ENCODE measurements at regions not wholly inside any gene's neighbourhood (a gene's known extent, or its start where the extent isn't known, plus 50 kb on each side); places are given as distances from the start of the nearest gene placed in this dataset.
"Not testable (repeated sequence)": the region's sequence is repeated elsewhere in the genome, so short reads cannot be mapped to it uniquely, and the experiment has no call there.

- no peaks in the 10 kb centered on the region for H3K9me3 Mint-ChIP-seq
- no peaks in the 10 kb centered on the region for H3K4me1 Mint-ChIP-seq (ENCODE audit: low read depth)
- no peak overlapping the region for H3K4me3 Mint-ChIP-seq
- peaks cover 37% of the 10 kb centered on the region for H3K27me3 Mint-ChIP-seq (ENCODE audit: low read depth)
- no peak overlapping the region for H3K27ac Mint-ChIP-seq
- H3K36me3 Mint-ChIP-seq (ENCODE audit: low read depth): no peaks in the 10 kb centered on the region
Observed at GRCh38 chr3:130800829-130801228, 54.2 kb upstream of the PIK3R4 start.

- Mint-ChIP-seq H3K9me3 (no peaks in the 10 kb centered on the region), H3K27ac (no peak overlapping the region), H3K36me3 (ENCODE audit: low read depth) (no peaks in the 10 kb centered on the region), H3K4me1 (ENCODE audit: low read depth) (no peaks in the 10 kb centered on the region), H3K4me3 (no peak overlapping the region), H3K27me3 (ENCODE audit: low read depth) (peaks cover 36% of the 10 kb centered on the region)
Observed at GRCh38 chr3:130801473-130801872, 54.8 kb upstream of the PIK3R4 start.

GRCh38 chr3:130811557-130811956, 64.9 kb upstream of the PIK3R4 start:
- no peak overlapping the region for H3K27ac Mint-ChIP-seq
- H3K4me1 Mint-ChIP-seq (ENCODE audit: low read depth): no peaks in the 10 kb centered on the region
- peaks cover 12% of the 10 kb centered on the region for H3K27me3 Mint-ChIP-seq (ENCODE audit: low read depth)
- no peak overlapping the region for H3K4me3 Mint-ChIP-seq
- H3K36me3 Mint-ChIP-seq (ENCODE audit: low read depth): no peaks in the 10 kb centered on the region
- peaks cover 4% of the 10 kb centered on the region for H3K9me3 Mint-ChIP-seq

GRCh38 chr3:130814691-130815472, 68.3 kb upstream of the PIK3R4 start:
- Mint-ChIP-seq H3K9me3 (no peaks in the 10 kb centered on the region), H3K36me3 (ENCODE audit: low read depth) (no peaks in the 10 kb centered on the region), H3K27me3 (ENCODE audit: low read depth) (peaks cover 19% of the 10 kb centered on the region), H3K27ac (no peak overlapping the region), H3K4me1 (ENCODE audit: low read depth) (no peaks in the 10 kb centered on the region), H3K4me3 (no peak overlapping the region)

- Mint-ChIP-seq H3K9me3 (no peaks in the 10 kb centered on the region), H3K4me1 (ENCODE audit: low read depth) (no peaks in the 10 kb centered on the region), H3K27me3 (ENCODE audit: low read depth) (peaks cover 20% of the 10 kb centered on the region), H3K4me3 (no peak overlapping the region), H3K27ac (no peak overlapping the region), H3K36me3 (ENCODE audit: low read depth) (no peaks in the 10 kb centered on the region)
Observed at GRCh38 chr3:130816561-130817445, 70.2 kb upstream of the PIK3R4 start.

GRCh38 chr3:130818066-130818465, 71.4 kb upstream of the PIK3R4 start:
- Mint-ChIP-seq H3K27ac (peak overlapping the region; percentile 67), H3K27me3 (ENCODE audit: low read depth) (peaks cover 24% of the 10 kb centered on the region)
- not testable (repeated sequence) for H3K4me3 Mint-ChIP-seq; H3K4me1 Mint-ChIP-seq (ENCODE audit: low read depth); H3K36me3 Mint-ChIP-seq (ENCODE audit: low read depth); H3K9me3 Mint-ChIP-seq

- Mint-ChIP-seq H3K27ac (no peak overlapping the region), H3K36me3 (ENCODE audit: low read depth) (no peaks in the 10 kb centered on the region), H3K4me3 (no peak overlapping the region), H3K9me3 (no peaks in the 10 kb centered on the region), H3K27me3 (ENCODE audit: low read depth) (peaks cover 38% of the 10 kb centered on the region), H3K4me1 (ENCODE audit: low read depth) (no peaks in the 10 kb centered on the region)
Observed at GRCh38 chr3:130820976-130821375, 72.9 kb upstream of the ATP2C1 start.

GRCh38 chr3:130821806-130822205, 72.1 kb upstream of the ATP2C1 start:
- Mint-ChIP-seq H3K27ac (no peak overlapping the region), H3K4me1 (ENCODE audit: low read depth) (no peaks in the 10 kb centered on the region), H3K9me3 (no peaks in the 10 kb centered on the region), H3K27me3 (ENCODE audit: low read depth) (peaks cover 33% of the 10 kb centered on the region), H3K4me3 (no peak overlapping the region), H3K36me3 (ENCODE audit: low read depth) (no peaks in the 10 kb centered on the region)

GRCh38 chr3:130823241-130823884, 70.5 kb upstream of the ATP2C1 start:
- Mint-ChIP-seq H3K27ac (no peak overlapping the region), H3K27me3 (ENCODE audit: low read depth) (peaks cover 28% of the 10 kb centered on the region), H3K36me3 (ENCODE audit: low read depth) (no peaks in the 10 kb centered on the region), H3K4me1 (ENCODE audit: low read depth) (no peaks in the 10 kb centered on the region), H3K9me3 (no peaks in the 10 kb centered on the region), H3K4me3 (no peak overlapping the region)

- Mint-ChIP-seq H3K27me3 (ENCODE audit: low read depth) (peaks cover 28% of the 10 kb centered on the region), H3K36me3 (ENCODE audit: low read depth) (no peaks in the 10 kb centered on the region), H3K27ac (no peak overlapping the region), H3K4me1 (ENCODE audit: low read depth) (no peaks in the 10 kb centered on the region), H3K9me3 (no peaks in the 10 kb centered on the region), H3K4me3 (no peak overlapping the region)
Observed at GRCh38 chr3:130823996-130824395, 69.9 kb upstream of the ATP2C1 start.

- no peak overlapping the region for H3K27ac Mint-ChIP-seq
- H3K27me3 Mint-ChIP-seq (ENCODE audit: low read depth): peaks cover 19% of the 10 kb centered on the region
- H3K9me3 Mint-ChIP-seq: no peaks in the 10 kb centered on the region
- H3K4me1 Mint-ChIP-seq (ENCODE audit: low read depth): no peaks in the 10 kb centered on the region
- no peaks in the 10 kb centered on the region for H3K36me3 Mint-ChIP-seq (ENCODE audit: low read depth)
- no peak overlapping the region for H3K4me3 Mint-ChIP-seq
Observed at GRCh38 chr3:130825762-130826299, 68.1 kb upstream of the ATP2C1 start.

- H3K9me3 Mint-ChIP-seq: no peaks in the 10 kb centered on the region
- H3K4me1 Mint-ChIP-seq (ENCODE audit: low read depth): no peaks in the 10 kb centered on the region
- no peaks in the 10 kb centered on the region for H3K36me3 Mint-ChIP-seq (ENCODE audit: low read depth)
- no peak overlapping the region for H3K4me3 Mint-ChIP-seq
- H3K27ac Mint-ChIP-seq: no peak overlapping the region
- peaks cover 19% of the 10 kb centered on the region for H3K27me3 Mint-ChIP-seq (ENCODE audit: low read depth)
Observed at GRCh38 chr3:130826516-130827182, 67.2 kb upstream of the ATP2C1 start.

GRCh38 chr3:130827486-130827885, 66.4 kb upstream of the ATP2C1 start:
- Mint-ChIP-seq H3K4me3 (no peak overlapping the region), H3K36me3 (ENCODE audit: low read depth) (no peaks in the 10 kb centered on the region), H3K27ac (no peak overlapping the region), H3K4me1 (ENCODE audit: low read depth) (no peaks in the 10 kb centered on the region), H3K9me3 (no peaks in the 10 kb centered on the region), H3K27me3 (ENCODE audit: low read depth) (peaks cover 18% of the 10 kb centered on the region)

Measured in T-helper 1 cell treated with Interleukin-12 subunit alpha and Interleukin-12 subunit beta and Interleukin-4 antibody, amounts not matched to agents 30 μg/mL and 1 μg/mL, for 36 hours (primary cell).